Activated T-helper 2 cell treated with anti-CD3 and anti-CD28 coated beads, Interferon-gamma antibody, Interleukin-2, Interleukin-4, amounts not matched to agents 10 μg/mL and 5 μg/mL and 100 μg/mL, durations not matched to agents 14 hours and 24 hours and 36 hours (primary cell): ENCODE measurements at regions not wholly inside any gene's neighbourhood (a gene's known extent, or its start where the extent isn't known, plus 50 kb on each side); places are given as distances from the start of the nearest gene placed in this dataset.

ENCODE experiments used
- DNase-seq: peaks from one replicate; pipeline ENCODE4 v3.0.0; 2021; ENCODE audit warnings: low spot score
- H3K27ac Mint-ChIP-seq: one replicate; pipeline ENCODE4 v1.8.0; 2021; ENCODE audit warnings: mixed read lengths
- H3K27me3 Mint-ChIP-seq: one replicate; pipeline ENCODE4 v1.8.0; 2021; ENCODE audit warnings: low read depth, mixed read lengths
- H3K36me3 Mint-ChIP-seq: one replicate; pipeline ENCODE4 v1.8.0; 2021; ENCODE audit warnings: low read depth, mixed read lengths
- H3K4me1 Mint-ChIP-seq: one replicate; pipeline ENCODE4 v1.8.0; 2021; ENCODE audit warnings: low read depth, mixed read lengths
- H3K4me3 Mint-ChIP-seq: one replicate; pipeline ENCODE4 v1.8.0; 2021; ENCODE audit warnings: low read depth, mild to moderate bottlenecking, moderate library complexity, mixed read lengths
- H3K9me3 Mint-ChIP-seq: one replicate; pipeline ENCODE4 v1.8.0; 2021; ENCODE audit warnings: mixed read lengths
- intact Hi-C: fragments of 100-400 bp; cut with micrococcal nuclease; formaldehyde crosslinking; loops from one replicate; pipeline ENCODE4 v1.15.1; 2023

- DNase-seq, result no peak
- no peaks in the 10 kb centered on the region for H3K27me3 Mint-ChIP-seq
- no peak overlapping the region for H3K4me3 Mint-ChIP-seq
- intact Hi-C loops, result no loop called here
- no peaks in the 10 kb centered on the region for H3K36me3 Mint-ChIP-seq
- H3K27ac Mint-ChIP-seq, result no peak overlapping the region
- peaks cover 24% of the 10 kb centered on the region for H3K9me3 Mint-ChIP-seq
- no peaks in the 10 kb centered on the region for H3K4me1 Mint-ChIP-seq
These were observed 498.5 kb upstream of the TYRP1 start for GRCh38 chr9:12194731-12195130.

GRCh38 chr9:12195456-12195855, 497.7 kb upstream of the TYRP1 start:
- H3K36me3 Mint-ChIP-seq, result no peaks in the 10 kb centered on the region
- H3K4me1 Mint-ChIP-seq, result no peaks in the 10 kb centered on the region
- intact Hi-C loops, result no loop called here
- peaks cover 19% of the 10 kb centered on the region for H3K9me3 Mint-ChIP-seq
- no peak overlapping the region for H3K4me3 Mint-ChIP-seq
- H3K27ac Mint-ChIP-seq, result no peak overlapping the region
- no peak for DNase-seq
- H3K27me3 Mint-ChIP-seq, result no peaks in the 10 kb centered on the region

- H3K4me1 Mint-ChIP-seq, result no peaks in the 10 kb centered on the region
- intact Hi-C loops, result no loop called here
- no peaks in the 10 kb centered on the region for H3K36me3 Mint-ChIP-seq
- no peaks in the 10 kb centered on the region for H3K27me3 Mint-ChIP-seq
- no peak overlapping the region for H3K4me3 Mint-ChIP-seq
- no peak for DNase-seq
- H3K9me3 Mint-ChIP-seq, result peaks cover 31% of the 10 kb centered on the region
- no peak overlapping the region for H3K27ac Mint-ChIP-seq
These were observed 488.7 kb upstream of the TYRP1 start for GRCh38 chr9:12204512-12204911.

GRCh38 chr9:12212860-12213259, 480.3 kb upstream of the TYRP1 start:
- Mint-ChIP-seq H3K4me3 (no peak overlapping the region), H3K27me3 (no peaks in the 10 kb centered on the region), H3K27ac (no peak overlapping the region), H3K36me3 (no peaks in the 10 kb centered on the region), H3K4me1 (no peaks in the 10 kb centered on the region), H3K9me3 (peaks cover 32% of the 10 kb centered on the region)
- no peak for DNase-seq
- intact Hi-C loops, result no loop called here

GRCh38 chr9:12221470-12221869, 471.7 kb upstream of the TYRP1 start:
- DNase-seq, result no peak
- intact Hi-C loops, result no loop called here
- Mint-ChIP-seq H3K9me3 (peaks cover 17% of the 10 kb centered on the region), H3K4me1 (no peaks in the 10 kb centered on the region), H3K36me3 (no peaks in the 10 kb centered on the region), H3K27ac (no peak overlapping the region), H3K27me3 (no peaks in the 10 kb centered on the region), H3K4me3 (no peak overlapping the region)

- H3K27me3 Mint-ChIP-seq, result no peaks in the 10 kb centered on the region
- no peak overlapping the region for H3K4me3 Mint-ChIP-seq
- intact Hi-C loops, result no loop called here
- no peak for DNase-seq
- peaks cover 30% of the 10 kb centered on the region for H3K9me3 Mint-ChIP-seq
- no peaks in the 10 kb centered on the region for H3K4me1 Mint-ChIP-seq
- H3K27ac Mint-ChIP-seq, result no peak overlapping the region
- H3K36me3 Mint-ChIP-seq, result no peaks in the 10 kb centered on the region
These were observed 468.7 kb upstream of the TYRP1 start for GRCh38 chr9:12224449-12224848.

- Mint-ChIP-seq H3K4me3 (no peak overlapping the region), H3K27ac (no peak overlapping the region), H3K27me3 (no peaks in the 10 kb centered on the region), H3K9me3 (peaks cover 59% of the 10 kb centered on the region), H3K36me3 (no peaks in the 10 kb centered on the region), H3K4me1 (peaks cover 2% of the 10 kb centered on the region)
- intact Hi-C loops, result no loop called here
- no peak for DNase-seq
These were observed 462.5 kb upstream of the TYRP1 start for GRCh38 chr9:12230708-12231107.

- Mint-ChIP-seq H3K9me3 (peaks cover 61% of the 10 kb centered on the region), H3K4me1 (peaks cover 2% of the 10 kb centered on the region), H3K4me3 (no peak overlapping the region), H3K27me3 (no peaks in the 10 kb centered on the region), H3K27ac (no peak overlapping the region), H3K36me3 (no peaks in the 10 kb centered on the region)
- intact Hi-C loops, result no loop called here
- no peak for DNase-seq
These were observed 461.4 kb upstream of the TYRP1 start for GRCh38 chr9:12231832-12232231.

GRCh38 chr9:12232836-12233235, 460.3 kb upstream of the TYRP1 start:
- H3K9me3 Mint-ChIP-seq, result peaks cover 64% of the 10 kb centered on the region
- H3K27ac Mint-ChIP-seq, result no peak overlapping the region
- intact Hi-C loops, result no loop called here
- no peaks in the 10 kb centered on the region for H3K27me3 Mint-ChIP-seq
- DNase-seq, result no peak
- peaks cover 2% of the 10 kb centered on the region for H3K4me1 Mint-ChIP-seq
- no peak overlapping the region for H3K4me3 Mint-ChIP-seq
- no peaks in the 10 kb centered on the region for H3K36me3 Mint-ChIP-seq

- Mint-ChIP-seq H3K4me1 (no peaks in the 10 kb centered on the region), H3K36me3 (no peaks in the 10 kb centered on the region), H3K9me3 (peaks cover 61% of the 10 kb centered on the region), H3K27ac (no peak overlapping the region), H3K4me3 (no peak overlapping the region), H3K27me3 (no peaks in the 10 kb centered on the region)
- no peak for DNase-seq
- intact Hi-C loops, result no loop called here
These were observed 439.2 kb upstream of the TYRP1 start for GRCh38 chr9:12253941-12254340.

- no peak for DNase-seq
- no peaks in the 10 kb centered on the region for H3K27me3 Mint-ChIP-seq
- H3K36me3 Mint-ChIP-seq, result no peaks in the 10 kb centered on the region
- H3K27ac Mint-ChIP-seq, result no peak overlapping the region
- no peaks in the 10 kb centered on the region for H3K4me1 Mint-ChIP-seq
- H3K4me3 Mint-ChIP-seq, result no peak overlapping the region
- H3K9me3 Mint-ChIP-seq, result peaks cover 59% of the 10 kb centered on the region
- intact Hi-C loops, result no loop called here
These were observed 426.4 kb upstream of the TYRP1 start for GRCh38 chr9:12266758-12267157.

GRCh38 chr9:12271421-12271891, 421.7 kb upstream of the TYRP1 start:
- no peaks in the 10 kb centered on the region for H3K27me3 Mint-ChIP-seq
- intact Hi-C loops, result no loop called here
- no peak for DNase-seq
- H3K4me1 Mint-ChIP-seq, result no peaks in the 10 kb centered on the region
- H3K4me3 Mint-ChIP-seq, result no peak overlapping the region
- peaks cover 51% of the 10 kb centered on the region for H3K9me3 Mint-ChIP-seq
- H3K27ac Mint-ChIP-seq, result no peak overlapping the region
- H3K36me3 Mint-ChIP-seq, result no peaks in the 10 kb centered on the region

GRCh38 chr9:12272471-12273120, 420.6 kb upstream of the TYRP1 start:
- intact Hi-C loops, result no loop called here
- H3K4me1 Mint-ChIP-seq, result no peaks in the 10 kb centered on the region
- no peaks in the 10 kb centered on the region for H3K27me3 Mint-ChIP-seq
- H3K4me3 Mint-ChIP-seq, result no peak overlapping the region
- peaks cover 59% of the 10 kb centered on the region for H3K9me3 Mint-ChIP-seq
- H3K36me3 Mint-ChIP-seq, result no peaks in the 10 kb centered on the region
- no peak overlapping the region for H3K27ac Mint-ChIP-seq
- no peak for DNase-seq

- Mint-ChIP-seq H3K27ac (no peak overlapping the region), H3K27me3 (no peaks in the 10 kb centered on the region), H3K36me3 (no peaks in the 10 kb centered on the region), H3K4me1 (no peaks in the 10 kb centered on the region), H3K4me3 (no peak overlapping the region), H3K9me3 (peaks cover 62% of the 10 kb centered on the region)
- no peak for DNase-seq
- intact Hi-C loops, result no loop called here
These were observed 418.6 kb upstream of the TYRP1 start for GRCh38 chr9:12274577-12274976.
